Parathyroid adenoma (tissue), 2 donors: ENCODE measurements at regions not wholly inside any gene's neighbourhood (a gene's known extent, or its start where the extent isn't known, plus 50 kb on each side); places are given as distances from the start of the nearest gene placed in this dataset.

Source experiments
- H2AFZ ChIP-seq: fragments of 300-600 bp; sonication (generic); one replicate; pipeline ENCODE4 v1.7.0; 2017; ENCODE audit warnings: antibody characterized with exemption, mild to moderate bottlenecking
- H3K27ac ChIP-seq: fragments of 300-600 bp; sonication (generic); one replicate; pipeline ENCODE4 v1.7.0; 2017
- H3K27me3 ChIP-seq: fragments of 300-600 bp; sonication (generic); one replicate; pipeline ENCODE4 v1.7.0; 2017; ENCODE audit warnings: low read length; ENCODE audit not compliant: control insufficient read depth, insufficient read depth
- H3K36me3 ChIP-seq: fragments of 300-600 bp; sonication (generic); one replicate; pipeline ENCODE4 v1.7.0; 2017; ENCODE audit warnings: low read length; ENCODE audit not compliant: control insufficient read depth, insufficient read depth
- H3K4me1 ChIP-seq: fragments of 300-600 bp; sonication (generic); one replicate; pipeline ENCODE4 v1.7.0; 2017; ENCODE audit warnings: control low read depth
- H3K4me2 ChIP-seq: fragments of 300-600 bp; sonication (generic); one replicate; pipeline ENCODE4 v1.7.0; 2017; ENCODE audit warnings: low read length
- H3K4me3 ChIP-seq: fragments of 300-600 bp; sonication (generic); one replicate; pipeline ENCODE4 v1.7.0; 2017; ENCODE audit warnings: low read depth, low read length
- H3K79me2 ChIP-seq: fragments of 300-600 bp; sonication (generic); one replicate; pipeline ENCODE4 v1.7.0; 2017; ENCODE audit warnings: control low read depth
- H3K9ac ChIP-seq: fragments of 300-600 bp; sonication (generic); one replicate; pipeline ENCODE4 v1.7.0; 2017; ENCODE audit warnings: mild to moderate bottlenecking
- H3K9me3 ChIP-seq: fragments of 300-600 bp; sonication (generic); one replicate; pipeline ENCODE4 v1.7.0; 2017; ENCODE audit warnings: low read length; ENCODE audit not compliant: control insufficient read depth
- CTCF ChIP-seq: fragments of 300-600 bp; sonication (generic); IDR thresholded peaks from one replicate; pipeline ENCODE4 v1.7.0; 2017; ENCODE audit warnings: antibody characterized with exemption, mild to moderate bottlenecking
- donor health status: primary hyperparathyroidism.

- no peak overlapping the region for H3K4me2 ChIP-seq
- no peak for TF ChIP-seq CTCF
Measured at GRCh38 chr13:26456650-26457049, 100.8 kb upstream of the WASF3 start.

GRCh38 chr13:26457212-26457611 lies 100.3 kb upstream of the WASF3 start:
- Histone ChIP-seq H3K27me3 (no peaks in the 10 kb centered on the region), H3K4me3 (no peak overlapping the region), H3K27ac (no peak overlapping the region), H3K9me3 (no peaks in the 10 kb centered on the region), H3K36me3 (no peaks in the 10 kb centered on the region), H3K79me2 (no peaks in the 10 kb centered on the region), H2AFZ (no peak overlapping the region), H3K9ac (no peak overlapping the region), H3K4me1 (no peaks in the 10 kb centered on the region), H3K4me2 (no peak overlapping the region)
- no peak for TF ChIP-seq CTCF

More at GRCh38 chr13:26456650-26457049, 100.8 kb upstream of the WASF3 start:
- H2AFZ ChIP-seq: no peak overlapping the region
- H3K27me3 ChIP-seq: no peaks in the 10 kb centered on the region
- H3K9me3 ChIP-seq: no peaks in the 10 kb centered on the region
- no peak overlapping the region for H3K9ac ChIP-seq
- H3K27ac ChIP-seq: no peak overlapping the region
- no peaks in the 10 kb centered on the region for H3K4me1 ChIP-seq
- no peaks in the 10 kb centered on the region for H3K36me3 ChIP-seq
- H3K79me2 ChIP-seq: no peaks in the 10 kb centered on the region
- H3K4me3 ChIP-seq: no peak overlapping the region

- Histone ChIP-seq H3K36me3 (no peaks in the 10 kb centered on the region), H3K79me2 (no peaks in the 10 kb centered on the region), H3K27ac (no peak overlapping the region), H3K4me3 (no peak overlapping the region), H2AFZ (no peak overlapping the region), H3K9me3 (no peaks in the 10 kb centered on the region), H3K27me3 (no peaks in the 10 kb centered on the region), H3K4me2 (no peak overlapping the region), H3K4me1 (no peaks in the 10 kb centered on the region), H3K9ac (no peak overlapping the region)
- TF ChIP-seq CTCF: no peak
Measured at GRCh38 chr13:26458196-26458749, 99.2 kb upstream of the WASF3 start.

GRCh38 chr13:26459276-26460131 lies 98.0 kb upstream of the WASF3 start:
- Histone ChIP-seq H3K4me2 (no peak overlapping the region), H3K9ac (no peak overlapping the region), H3K9me3 (no peaks in the 10 kb centered on the region), H3K27me3 (no peaks in the 10 kb centered on the region), H2AFZ (no peak overlapping the region), H3K4me1 (no peaks in the 10 kb centered on the region), H3K79me2 (no peaks in the 10 kb centered on the region), H3K27ac (no peak overlapping the region), H3K4me3 (no peak overlapping the region), H3K36me3 (no peaks in the 10 kb centered on the region)
- no peak for TF ChIP-seq CTCF
